OCI-LY3 (cell line): ENCODE measurements at regions not wholly inside any gene's neighbourhood (a gene's known extent, or its start where the extent isn't known, plus 50 kb on each side); places are given as distances from the start of the nearest gene placed in this dataset.

Experiments used
- EZH2phosphoT487 ChIP-seq: fragments of 200-600 bp; shearing (Covaris generic); IDR thresholded peaks from 2 replicates; pipeline ENCODE4 v1.6.1; 2018; ENCODE audit warnings: antibody characterized with exemption, mixed run types, low read depth
- TF ChIP-seq, protein P1 (sequence below): fragments of 200-600, 300-600 bp; sonication (generic); IDR thresholded peaks from 2 replicates; pipeline ENCODE4 v1.5.1; 2014; ENCODE audit warnings: antibody characterized with exemption, low read length, low read depth

- TF ChIP-seq, protein P1, sequence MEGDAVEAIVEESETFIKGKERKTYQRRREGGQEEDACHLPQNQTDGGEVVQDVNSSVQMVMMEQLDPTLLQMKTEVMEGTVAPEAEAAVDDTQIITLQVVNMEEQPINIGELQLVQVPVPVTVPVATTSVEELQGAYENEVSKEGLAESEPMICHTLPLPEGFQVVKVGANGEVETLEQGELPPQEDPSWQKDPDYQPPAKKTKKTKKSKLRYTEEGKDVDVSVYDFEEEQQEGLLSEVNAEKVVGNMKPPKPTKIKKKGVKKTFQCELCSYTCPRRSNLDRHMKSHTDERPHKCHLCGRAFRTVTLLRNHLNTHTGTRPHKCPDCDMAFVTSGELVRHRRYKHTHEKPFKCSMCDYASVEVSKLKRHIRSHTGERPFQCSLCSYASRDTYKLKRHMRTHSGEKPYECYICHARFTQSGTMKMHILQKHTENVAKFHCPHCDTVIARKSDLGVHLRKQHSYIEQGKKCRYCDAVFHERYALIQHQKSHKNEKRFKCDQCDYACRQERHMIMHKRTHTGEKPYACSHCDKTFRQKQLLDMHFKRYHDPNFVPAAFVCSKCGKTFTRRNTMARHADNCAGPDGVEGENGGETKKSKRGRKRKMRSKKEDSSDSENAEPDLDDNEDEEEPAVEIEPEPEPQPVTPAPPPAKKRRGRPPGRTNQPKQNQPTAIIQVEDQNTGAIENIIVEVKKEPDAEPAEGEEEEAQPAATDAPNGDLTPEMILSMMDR = no peak
- TF ChIP-seq EZH2phosphoT487 = no peak
These were observed 116.5 kb upstream of the NDST4 start for GRCh38 chr4:115229873-115230272.
